T follicular helper cell (primary cell): ENCODE measurements at regions not wholly inside any gene's neighbourhood (a gene's known extent, or its start where the extent isn't known, plus 50 kb on each side); places are given as distances from the start of the nearest gene placed in this dataset.
"Not testable (repeated sequence)": the region's sequence is repeated elsewhere in the genome, so short reads cannot be mapped to it uniquely, and the experiment has no call there.

Experiments
- DNase-seq: peaks from one replicate; pipeline ENCODE4 v3.0.0-alpha.2; 2020; ENCODE audit warnings: low read depth

- DNase-seq: no peak
Observed at GRCh38 chr21:16116798-16117197, 387.0 kb downstream of the USP25 start.

- no peak for DNase-seq
Observed at GRCh38 chr21:16117331-16117730, 387.5 kb downstream of the USP25 start.

GRCh38 chr21:16117851-16118590 lies 388.2 kb downstream of the USP25 start:
- no peak for DNase-seq

- DNase-seq: no peak
Observed at GRCh38 chr21:16124378-16125138, 394.8 kb downstream of the USP25 start.

GRCh38 chr21:16125274-16125673 lies 395.5 kb downstream of the USP25 start:
- no peak for DNase-seq

- not testable (repeated sequence) for DNase-seq
Observed at GRCh38 chr21:16132453-16132852, 402.7 kb downstream of the USP25 start.

GRCh38 chr21:16133248-16133647 lies 403.5 kb downstream of the USP25 start:
- DNase-seq: no peak

- no peak for DNase-seq
Observed at GRCh38 chr21:16134134-16134533, 404.4 kb downstream of the USP25 start.

GRCh38 chr21:16137106-16137505 lies 407.3 kb downstream of the USP25 start:
- no peak for DNase-seq

GRCh38 chr21:16145052-16145451 lies 415.3 kb downstream of the USP25 start:
- no peak for DNase-seq

- DNase-seq: no peak
Observed at GRCh38 chr21:16145479-16145878, 415.7 kb downstream of the USP25 start.

- DNase-seq: no peak
Observed at GRCh38 chr21:16154321-16154720, 424.5 kb downstream of the USP25 start.

GRCh38 chr21:16154951-16155635 lies 425.3 kb downstream of the USP25 start:
- DNase-seq: no peak

- no peak for DNase-seq
Observed at GRCh38 chr21:16156841-16157489, 427.2 kb downstream of the USP25 start.

- DNase-seq: no peak
Observed at GRCh38 chr21:16159213-16159970, 429.6 kb downstream of the USP25 start.

- DNase-seq: no peak
Observed at GRCh38 chr21:16159971-16160350, 430.2 kb downstream of the USP25 start.

GRCh38 chr21:16162953-16163352 lies 433.2 kb downstream of the USP25 start:
- DNase-seq: no peak

GRCh38 chr21:16169102-16169511 lies 439.3 kb downstream of the USP25 start:
- no peak for DNase-seq

- no peak for DNase-seq
Observed at GRCh38 chr21:16169779-16170178, 440.0 kb downstream of the USP25 start.

- no peak for DNase-seq
Observed at GRCh38 chr21:16176570-16176969, 446.8 kb downstream of the USP25 start.

GRCh38 chr21:16177532-16177931 lies 447.8 kb downstream of the USP25 start:
- DNase-seq: no peak

- no peak for DNase-seq
Observed at GRCh38 chr21:16179773-16180172, 450.0 kb downstream of the USP25 start.
